Gastroesophageal sphincter (tissue), 4 donors: ENCODE measurements at regions not wholly inside any gene's neighbourhood (a gene's known extent, or its start where the extent isn't known, plus 50 kb on each side); places are given as distances from the start of the nearest gene placed in this dataset.

ENCODE experiments used
- ATAC-seq: fragments of 150-250 bp; one replicate; pipeline ENCODE4 v1.9.1; 2016; ENCODE audit warnings: mild to moderate bottlenecking, moderate library complexity
- H3K27ac ChIP-seq, 4 donors: fragments of 200-600 bp; sonication (generic) in 3 of 4; 1 replicate in 3 of 4; 2 replicates in 1 of 4; pipeline ENCODE4 v1.5.1; 2016 to 2019
- H3K27me3 ChIP-seq: fragments of 200-600 bp; sonication (generic); one replicate; pipeline ENCODE4 v1.5.1; 2019
- H3K36me3 ChIP-seq, 2 donors: fragments of 200-600 bp; sonication (generic); one replicate each; pipeline ENCODE4 v1.5.1; 2019; ENCODE audit warnings: control low read depth in 1 of 2
- H3K4me1 ChIP-seq, 3 donors: fragments of 200-600 bp; sonication (generic); 1 replicate in 2 of 3; 2 replicates in 1 of 3; pipeline ENCODE4 v1.5.1; 2016 to 2019; ENCODE audit warnings: control low read depth in 2 of 3
- H3K4me3 ChIP-seq, 2 donors: fragments of 200-600 bp; sonication (generic); one replicate each; pipeline ENCODE4 v1.5.1; 2019; ENCODE audit warnings: mild to moderate bottlenecking in 1 of 2, moderate library complexity in 1 of 2
- H3K9me3 ChIP-seq, 3 donors: fragments of 200-600 bp; sonication (generic); one replicate each; pipeline ENCODE4 v1.5.1; 2017 to 2019; ENCODE audit warnings: control low read depth in 2 of 3
- EP300 ChIP-seq: sonication (generic); formaldehyde crosslinking; IDR thresholded peaks from one replicate; pipeline ENCODE4 v1.6.1; 2017; ENCODE audit warnings: antibody characterized with exemption, mild to moderate bottlenecking
- POLR2A ChIP-seq, 2 donors: fragments of 450-650 bp; IDR thresholded peaks; one replicate each; pipeline ENCODE4 v1.6.1; 2017; ENCODE audit warnings: antibody characterized with exemption in 2 of 2, mild to moderate bottlenecking in 2 of 2, moderate library complexity in 1 of 2
- POLR2AphosphoS5 ChIP-seq: sonication (generic); formaldehyde crosslinking; IDR thresholded peaks from one replicate; pipeline ENCODE4 v1.6.1; 2017; ENCODE audit warnings: antibody characterized with exemption
- WGBS, 2 donors: methylation state at CpG; one replicate each; pipeline ENCODE4 v1.1.5; 2018; ENCODE audit warnings: low coverage in 1 of 2; 5-methylcytosine and 5-hydroxymethylcytosine counted together
- TF ChIP-seq, protein P1 (sequence below), 4 experiments: fragments of 200-600 bp in 2 of 4; fragments of 450-650 bp in 2 of 4; sonication (generic) in 1 of 4; IDR thresholded peaks; one replicate each; pipeline ENCODE4 v1.5.1; 2017 to 2019; ENCODE audit warnings: antibody characterized with exemption in 4 of 4, mild to moderate bottlenecking in 2 of 4, moderate library complexity in 2 of 4

DNA sequence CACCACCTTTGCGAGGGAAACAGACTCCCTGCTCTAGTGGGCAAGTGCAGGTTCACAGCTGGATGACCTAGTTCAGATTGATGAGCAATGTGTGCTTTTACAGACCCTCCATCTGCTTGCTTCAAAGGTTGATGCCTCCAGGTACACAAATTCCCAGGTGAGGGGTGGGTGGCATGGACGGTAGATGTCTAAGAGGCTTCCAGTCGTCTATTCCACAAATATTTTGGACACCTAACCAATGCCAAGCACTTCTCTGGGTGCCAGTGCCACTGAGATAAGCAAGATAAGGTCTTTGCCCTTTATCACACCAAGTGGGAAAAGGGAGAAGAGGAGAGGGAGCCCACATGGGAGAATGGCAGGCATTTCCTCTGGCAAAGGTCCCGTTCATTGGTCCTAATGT is 316.6 kb upstream of the CDH5 start:
- Histone ChIP-seq H3K4me1 (no peaks in the 10 kb centered on the region), H3K27me3 (no peaks in the 10 kb centered on the region), H3K9me3 (no peaks in the 10 kb centered on the region), H3K27ac (no peak overlapping the region), H3K36me3 (no peaks in the 10 kb centered on the region), H3K4me3 (no peak overlapping the region)
- 81% methylated on average over 4 of the region's 4 CpGs; no CpG with 5 or more reads in 1 of the 2 donors for WGBS, 2 donors
- ATAC-seq = no peak
- TF ChIP-seq, protein P1, sequence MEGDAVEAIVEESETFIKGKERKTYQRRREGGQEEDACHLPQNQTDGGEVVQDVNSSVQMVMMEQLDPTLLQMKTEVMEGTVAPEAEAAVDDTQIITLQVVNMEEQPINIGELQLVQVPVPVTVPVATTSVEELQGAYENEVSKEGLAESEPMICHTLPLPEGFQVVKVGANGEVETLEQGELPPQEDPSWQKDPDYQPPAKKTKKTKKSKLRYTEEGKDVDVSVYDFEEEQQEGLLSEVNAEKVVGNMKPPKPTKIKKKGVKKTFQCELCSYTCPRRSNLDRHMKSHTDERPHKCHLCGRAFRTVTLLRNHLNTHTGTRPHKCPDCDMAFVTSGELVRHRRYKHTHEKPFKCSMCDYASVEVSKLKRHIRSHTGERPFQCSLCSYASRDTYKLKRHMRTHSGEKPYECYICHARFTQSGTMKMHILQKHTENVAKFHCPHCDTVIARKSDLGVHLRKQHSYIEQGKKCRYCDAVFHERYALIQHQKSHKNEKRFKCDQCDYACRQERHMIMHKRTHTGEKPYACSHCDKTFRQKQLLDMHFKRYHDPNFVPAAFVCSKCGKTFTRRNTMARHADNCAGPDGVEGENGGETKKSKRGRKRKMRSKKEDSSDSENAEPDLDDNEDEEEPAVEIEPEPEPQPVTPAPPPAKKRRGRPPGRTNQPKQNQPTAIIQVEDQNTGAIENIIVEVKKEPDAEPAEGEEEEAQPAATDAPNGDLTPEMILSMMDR (IDR thresholded peaks at IDR 0.05) = no peak

DNA sequence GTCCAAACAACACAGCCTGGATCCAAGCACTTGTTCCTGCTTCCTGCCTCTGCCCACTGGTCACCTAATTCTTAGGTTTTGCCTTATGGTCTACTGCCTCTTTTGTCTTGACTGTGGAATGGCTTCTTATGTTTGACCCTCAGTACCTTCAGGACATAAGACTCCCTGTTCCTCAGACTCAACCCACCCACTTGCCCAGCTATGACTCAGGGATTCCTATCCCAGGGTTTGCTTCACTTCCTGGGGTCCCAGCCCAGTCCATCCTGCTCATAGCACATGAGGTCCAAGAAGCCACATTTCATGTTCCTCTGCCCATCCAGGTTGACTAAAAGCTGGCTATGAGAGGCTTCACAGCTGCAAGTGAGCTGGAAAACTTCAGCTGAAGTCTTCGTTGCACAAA is 320.9 kb upstream of the CDH5 start:
- H3K27me3 ChIP-seq = no peaks in the 10 kb centered on the region
- H3K4me1 ChIP-seq = no peaks in the 10 kb centered on the region
- H3K27ac ChIP-seq = no peak overlapping the region
- ATAC-seq = no peak
- WGBS, 2 donors = 100% methylated on average over 1 of the region's 1 CpG
- H3K4me3 ChIP-seq = no peak overlapping the region
- no peaks in the 10 kb centered on the region for H3K36me3 ChIP-seq
- TF ChIP-seq, protein P1 (IDR thresholded peaks at IDR 0.05) = no peak
- TF ChIP-seq EP300 = no peak
- H3K9me3 ChIP-seq = no peaks in the 10 kb centered on the region

DNA sequence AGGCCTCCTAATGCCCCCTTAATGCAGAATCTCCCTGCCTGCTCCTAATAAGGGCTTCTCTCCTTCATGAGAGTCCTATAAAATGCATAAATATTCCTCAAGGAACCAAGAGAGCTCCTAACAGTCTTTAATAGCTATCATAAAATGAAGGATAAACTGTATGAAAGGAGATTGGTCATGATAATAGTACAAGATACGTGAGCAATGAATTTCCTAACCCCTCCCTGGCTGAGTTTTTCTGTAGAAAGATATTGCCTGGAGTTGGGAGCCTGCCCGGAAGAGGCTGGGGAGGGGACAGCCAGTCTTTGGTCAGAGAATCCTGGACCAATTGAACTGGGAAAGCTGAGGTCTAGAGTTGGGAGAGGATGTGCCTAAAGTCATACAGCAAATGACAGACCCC is 321.9 kb upstream of the CDH5 start:
- Histone ChIP-seq H3K9me3 (no peaks in the 10 kb centered on the region), H3K36me3 (no peaks in the 10 kb centered on the region), H3K4me3 (no peak overlapping the region), H3K4me1 (no peaks in the 10 kb centered on the region), H3K27ac (no peak overlapping the region), H3K27me3 (no peaks in the 10 kb centered on the region)
- no peak for TF ChIP-seq POLR2AphosphoS5
- no peak for TF ChIP-seq EP300
- TF ChIP-seq POLR2A (IDR thresholded peaks at IDR 0.05) = no peak
- TF ChIP-seq, protein P1 (IDR thresholded peaks at IDR 0.05) = no peak
- 57 to 58% methylated on average over 2 of the region's 2 CpGs for WGBS, 2 donors
- ATAC-seq = no peak

DNA sequence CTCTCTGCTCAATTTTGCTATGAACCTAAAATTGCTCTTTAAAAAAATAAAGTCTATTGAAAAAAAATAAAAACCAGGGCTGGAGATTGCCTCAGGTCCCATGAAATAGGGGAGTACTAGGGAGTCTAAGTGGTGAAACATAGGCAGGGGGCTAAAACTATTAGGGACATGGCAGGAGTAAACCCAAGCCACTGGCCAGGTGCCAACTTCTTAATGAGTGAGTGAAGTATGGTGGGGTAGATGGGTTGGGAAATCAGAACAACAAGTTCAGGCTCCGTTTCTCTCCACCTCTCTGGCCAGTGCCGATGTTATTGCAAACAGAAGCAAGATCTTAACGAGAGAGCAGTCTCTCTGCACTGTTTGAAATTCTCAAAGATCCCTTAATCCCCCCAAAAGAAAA is 322.4 kb upstream of the CDH5 start:
- 71 to 80% methylated on average over 2 to 3 of the region's 3 CpGs for WGBS, 2 donors

DNA sequence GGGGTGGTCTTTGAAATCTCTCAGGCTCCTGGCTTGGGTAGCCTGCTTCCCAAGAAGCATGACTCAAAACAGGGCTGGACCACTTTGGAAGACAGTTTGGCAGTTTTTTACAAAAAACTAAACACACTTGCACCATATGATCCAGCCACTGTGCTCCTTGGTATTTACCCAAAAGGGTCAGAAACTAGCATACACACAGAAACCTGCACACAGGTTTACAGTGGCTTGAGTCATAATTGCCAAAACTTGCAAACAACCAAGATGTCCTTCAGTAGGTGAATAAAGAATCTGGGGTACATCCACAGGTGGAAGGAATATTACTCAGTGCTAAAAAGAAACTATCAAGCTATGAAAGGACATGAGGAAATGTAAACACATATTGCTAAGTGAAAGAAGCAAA is 323.2 kb upstream of the CDH5 start:
- Histone ChIP-seq H3K4me1 (peaks cover 0 to 3% (median 0%) of the 10 kb centered on the region in 3 donors), H3K9me3 (no peaks in the 10 kb centered on the region), H3K4me3 (no peak overlapping the region), H3K27me3 (no peaks in the 10 kb centered on the region), H3K36me3 (no peaks in the 10 kb centered on the region), H3K27ac (no peak overlapping the region)
- ATAC-seq = no peak
- TF ChIP-seq, protein P1 (IDR thresholded peaks at IDR 0.05) = no peak
- TF ChIP-seq POLR2A (IDR thresholded peaks at IDR 0.05) = no peak
- no peak for TF ChIP-seq POLR2AphosphoS5
- no peak for TF ChIP-seq EP300

More for the DNA sequence above, 322.4 kb upstream of the CDH5 start:
- TF ChIP-seq EP300 = no peak
- no peak for TF ChIP-seq POLR2A (IDR thresholded peaks at IDR 0.05)
- TF ChIP-seq, protein P1 (IDR thresholded peaks at IDR 0.05) = no peak
- TF ChIP-seq POLR2AphosphoS5 = no peak
- no peak overlapping the region for H3K27ac ChIP-seq
- no peak for ATAC-seq
- no peaks in the 10 kb centered on the region for H3K27me3 ChIP-seq
- H3K9me3 ChIP-seq = no peaks in the 10 kb centered on the region
- H3K36me3 ChIP-seq = no peaks in the 10 kb centered on the region
- no peak overlapping the region for H3K4me3 ChIP-seq
- no peaks in the 10 kb centered on the region for H3K4me1 ChIP-seq
